ENCODE measurements at regions not wholly inside any gene's neighbourhood (a gene's known extent, or its start where the extent isn't known, plus 50 kb on each side); places are given as distances from the start of the nearest gene placed in this dataset.

DNA sequence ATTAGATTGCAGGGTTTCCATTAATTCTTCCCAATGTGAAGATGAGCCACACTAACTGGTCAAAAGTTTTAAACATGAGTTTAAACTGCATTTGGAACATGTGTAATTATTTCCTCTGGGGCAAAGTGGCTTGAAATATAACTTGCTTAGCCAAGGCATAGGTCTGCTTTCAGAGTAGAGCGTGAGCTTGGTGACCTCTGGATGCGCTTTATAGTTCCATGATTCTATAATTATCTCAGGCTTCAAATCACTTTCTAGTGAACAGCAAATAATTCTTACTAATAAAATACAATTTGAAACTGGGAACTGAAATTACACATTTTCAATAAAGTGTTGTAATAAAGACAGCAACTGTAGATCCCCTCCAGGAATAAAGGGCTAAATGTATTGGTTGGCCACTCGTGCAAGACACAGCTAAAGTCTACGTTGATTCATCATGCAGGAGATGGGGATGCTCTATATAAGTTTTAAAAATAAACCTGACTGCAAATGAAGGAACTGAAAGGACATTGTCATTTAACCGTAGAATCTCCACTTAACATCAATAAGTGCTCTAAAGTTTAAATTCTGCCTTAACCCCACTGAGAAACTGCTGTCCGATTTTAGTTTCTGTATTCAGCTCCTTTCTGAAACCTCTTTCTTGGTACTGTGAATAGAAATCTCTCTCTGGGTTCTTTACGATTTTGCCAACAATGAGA lies 460.0 kb downstream of the PSAT1 start:
- DNase-seq, result no peak

DNA sequence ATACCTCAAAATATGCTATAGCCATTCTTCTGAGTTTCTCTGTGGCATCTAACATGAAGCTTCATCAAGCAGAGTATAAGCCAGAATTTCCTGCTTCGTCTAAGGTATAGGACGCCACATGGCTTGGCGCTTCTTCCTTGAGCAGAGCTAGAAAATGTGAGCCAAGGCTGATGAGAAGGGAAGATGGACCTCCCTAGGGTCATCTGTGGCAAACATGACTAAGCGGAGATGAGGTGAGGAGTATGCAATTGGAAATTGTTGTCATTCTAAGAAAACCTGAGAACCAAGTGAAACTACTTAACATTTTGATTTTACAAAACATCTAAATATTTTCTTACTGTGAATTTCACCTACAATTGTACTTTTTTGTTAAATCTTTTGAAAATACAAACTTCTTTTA lies 466.5 kb downstream of the PSAT1 start:
- DNase-seq, result no peak

DNA sequence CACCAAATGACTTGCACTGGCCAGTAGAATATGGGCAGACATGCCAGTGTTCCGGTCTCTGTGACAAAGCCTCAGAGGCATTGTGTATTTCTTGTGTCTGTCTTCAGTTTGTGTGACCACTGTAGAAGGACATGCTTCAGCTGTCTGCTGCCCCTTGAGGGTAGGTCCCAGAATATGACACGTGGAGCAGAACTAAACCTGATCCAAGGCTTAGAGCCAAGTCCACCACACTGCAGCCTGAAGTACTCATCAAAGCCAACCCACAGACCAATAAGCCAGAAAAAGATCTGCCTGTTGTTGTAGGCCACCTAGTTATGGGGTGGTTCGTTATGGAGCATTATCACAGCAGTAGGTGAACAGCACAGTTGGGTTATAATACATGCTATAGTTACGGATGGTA lies 468.9 kb downstream of the PSAT1 start:
- no peak for DNase-seq

DNA sequence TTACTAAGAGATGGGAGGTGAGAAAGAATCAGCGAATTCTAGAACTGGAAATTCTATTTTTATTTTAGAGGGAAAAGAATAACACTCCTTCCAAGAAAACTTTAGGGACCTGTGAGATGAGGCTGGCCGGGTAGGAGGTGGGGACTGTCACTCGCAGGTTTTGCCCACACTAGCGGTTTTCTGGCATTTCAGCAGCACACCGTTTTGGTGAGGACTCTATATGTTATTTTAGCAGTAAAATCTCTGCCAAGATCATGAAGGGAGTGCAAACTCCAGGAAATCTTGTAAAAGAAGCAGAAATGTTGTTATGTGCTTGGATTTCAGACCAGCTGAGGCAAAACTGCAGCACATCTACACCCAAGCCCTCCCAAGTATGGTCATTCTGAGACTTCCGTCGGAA lies 470.6 kb downstream of the PSAT1 start:
- no peak for DNase-seq

DNA sequence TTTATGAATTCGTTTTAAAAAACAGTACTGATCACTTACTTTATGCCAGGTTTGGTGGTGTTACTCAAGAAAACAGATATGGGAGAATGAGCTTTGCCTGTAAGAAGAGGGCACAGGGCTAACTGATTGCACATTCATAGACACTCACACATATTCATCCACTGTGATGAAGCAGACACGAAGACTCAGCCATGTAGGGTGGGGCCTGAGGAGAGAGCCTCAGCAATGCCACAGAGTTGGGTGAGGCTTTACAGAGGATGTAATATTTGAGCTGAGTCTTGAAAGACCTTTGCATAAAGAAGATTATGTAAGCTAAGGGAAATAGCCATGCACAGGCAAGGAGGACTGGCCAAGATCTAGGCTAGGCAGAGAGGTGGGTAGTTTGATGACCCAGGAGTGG lies 472.8 kb downstream of the PSAT1 start:
- no peak for DNase-seq

DNA sequence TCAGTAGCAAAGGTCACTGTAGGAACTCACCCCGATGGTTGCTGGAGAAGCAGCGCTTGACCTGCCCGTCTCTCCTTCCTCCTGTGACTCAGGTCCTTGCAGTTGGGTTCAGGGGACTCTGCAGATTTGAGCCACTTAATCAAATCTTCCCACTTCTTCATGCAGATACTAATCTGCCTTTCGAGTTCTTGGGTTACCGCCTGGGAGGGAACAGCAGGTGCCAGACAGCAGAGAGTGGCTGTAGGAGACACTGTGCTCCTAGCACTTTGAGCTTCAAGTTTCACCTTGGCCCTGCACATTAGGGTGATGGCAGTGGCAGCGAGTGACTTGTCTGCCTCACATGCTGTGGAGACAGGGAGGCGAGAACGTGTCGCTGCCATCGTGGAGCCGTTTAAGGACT lies 478.3 kb downstream of the PSAT1 start:
- no peak for DNase-seq

DNA sequence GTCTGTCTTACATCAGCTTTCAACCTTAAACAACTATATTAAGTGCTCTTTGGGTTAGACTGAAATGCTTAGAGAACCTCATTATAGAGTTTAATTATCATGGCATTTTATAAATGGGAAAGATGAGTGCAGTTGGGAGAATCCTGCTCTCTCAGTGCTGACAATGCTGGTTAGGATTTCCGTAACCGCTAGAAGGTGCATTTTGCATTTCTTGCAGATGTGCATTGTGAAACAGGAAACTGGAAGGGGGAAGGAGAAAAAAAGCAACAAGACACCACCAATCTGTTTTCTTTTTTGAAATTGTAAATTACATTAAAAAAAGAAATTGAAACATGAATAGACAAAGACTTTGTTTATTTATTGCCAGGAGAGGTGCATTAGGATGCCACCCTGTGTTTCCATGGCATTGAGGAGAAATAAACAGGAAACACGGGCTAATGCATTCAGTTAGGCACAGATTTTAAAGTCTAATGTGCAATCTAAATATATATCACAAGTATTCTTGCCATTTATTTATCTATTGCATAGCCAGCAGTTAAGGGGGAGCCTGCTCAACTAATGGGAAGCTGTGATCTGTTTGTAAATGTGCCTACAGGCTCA lies 478.9 kb downstream of the PSAT1 start:
- DNase-seq, result no peak

DNA sequence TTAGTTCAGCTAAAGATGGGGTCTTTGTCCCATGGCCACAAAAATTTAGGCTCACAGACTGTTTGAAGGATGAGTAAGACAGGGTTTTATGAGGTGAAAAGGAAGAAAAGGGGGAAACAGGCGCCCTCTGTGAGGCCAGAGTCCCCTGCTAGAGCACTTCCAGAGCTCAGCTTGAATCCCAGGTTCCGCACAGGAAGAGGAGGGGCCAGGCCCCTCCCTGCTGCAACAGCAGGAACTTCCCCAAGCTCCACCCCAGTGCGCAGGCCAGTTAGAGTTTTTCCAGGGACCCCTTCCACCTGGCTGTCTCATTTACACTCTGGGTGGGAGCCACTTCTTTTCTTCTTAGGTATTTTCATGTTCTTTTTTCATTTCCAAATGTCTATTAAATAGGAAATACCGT lies 480.8 kb downstream of the PSAT1 start:
- no peak for DNase-seq

DNA sequence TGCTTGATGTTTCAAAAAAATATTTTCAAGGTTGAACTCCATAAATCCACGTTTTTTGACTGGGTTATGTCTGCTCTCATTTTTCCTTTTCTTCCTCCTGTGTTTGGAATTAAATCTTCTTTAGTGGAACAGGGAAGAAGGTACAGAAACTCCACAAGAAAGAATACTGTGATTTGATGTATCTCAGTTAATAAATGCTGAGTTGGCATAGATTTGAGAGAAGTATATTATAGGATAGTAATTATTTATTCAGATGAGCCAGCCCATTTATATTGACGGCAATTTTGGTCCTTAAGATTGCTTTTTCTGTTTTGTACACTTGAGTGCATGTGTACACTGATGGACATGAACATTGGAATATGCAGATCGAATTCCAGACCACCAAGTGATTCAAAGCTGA lies 481.4 kb downstream of the PSAT1 start:
- no peak for DNase-seq

DNA sequence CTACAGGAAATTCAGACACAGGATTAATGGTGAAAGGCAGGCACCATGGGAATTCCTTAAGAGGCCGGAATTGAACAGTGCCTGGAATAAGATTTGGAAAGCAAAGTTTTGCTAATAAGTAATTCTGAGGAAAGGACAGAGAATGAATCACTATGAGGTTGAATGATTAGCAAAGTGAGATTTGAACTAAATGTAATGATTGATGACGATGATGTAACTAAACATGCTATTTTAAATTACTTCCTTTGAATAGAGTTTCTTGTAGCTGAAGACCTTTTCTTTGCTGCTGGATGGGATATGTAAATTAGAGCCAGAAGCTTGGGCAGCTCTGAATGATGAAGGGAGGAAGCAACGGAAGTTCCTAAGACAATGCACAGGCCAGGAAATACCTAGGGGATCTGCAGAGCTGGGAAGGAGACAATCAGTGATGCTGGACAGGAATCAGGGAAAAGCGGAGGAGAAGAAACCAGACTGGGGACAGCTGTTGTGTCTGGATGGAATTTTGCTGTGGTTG lies 482.0 kb downstream of the PSAT1 start:
- no peak for DNase-seq

DNA sequence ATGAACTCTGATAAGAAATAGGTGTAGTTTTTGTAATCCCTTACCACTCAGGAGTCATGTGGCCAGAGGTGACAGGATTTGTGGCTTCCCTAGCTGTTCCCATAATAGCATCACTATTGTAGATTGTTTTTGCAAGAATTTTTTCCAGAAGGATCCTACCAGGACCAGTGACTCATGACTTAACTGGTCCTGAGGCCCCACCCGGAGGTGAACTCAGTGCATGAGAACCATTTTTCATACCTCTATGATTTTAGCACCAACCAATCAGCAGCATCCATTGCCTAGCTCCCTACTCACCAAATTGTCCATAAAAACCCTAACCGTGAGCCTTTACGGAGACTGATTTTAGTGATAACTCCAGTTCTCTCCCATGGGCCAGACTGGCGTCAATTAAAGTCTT lies 484.8 kb downstream of the PSAT1 start:
- no peak for DNase-seq

DNA sequence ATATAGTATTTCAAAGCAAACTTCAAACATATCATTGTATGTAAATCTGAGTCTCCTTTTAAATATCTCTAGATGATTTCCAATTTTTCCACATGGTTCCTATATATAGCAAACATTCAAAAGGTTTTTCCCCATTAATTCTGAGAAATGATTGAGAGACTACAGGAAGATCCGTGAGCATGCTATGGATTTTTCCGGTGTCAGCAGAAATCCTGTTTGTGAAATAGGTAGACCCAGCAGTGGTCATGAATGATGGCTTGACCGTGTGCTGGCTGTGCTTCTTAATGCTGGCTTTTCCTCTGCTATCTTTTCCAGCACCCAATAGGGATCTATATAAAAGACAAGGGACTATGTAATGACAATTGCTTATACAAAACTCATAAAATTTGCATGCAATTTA lies 485.3 kb downstream of the PSAT1 start:
- DNase-seq, result no peak

DNA sequence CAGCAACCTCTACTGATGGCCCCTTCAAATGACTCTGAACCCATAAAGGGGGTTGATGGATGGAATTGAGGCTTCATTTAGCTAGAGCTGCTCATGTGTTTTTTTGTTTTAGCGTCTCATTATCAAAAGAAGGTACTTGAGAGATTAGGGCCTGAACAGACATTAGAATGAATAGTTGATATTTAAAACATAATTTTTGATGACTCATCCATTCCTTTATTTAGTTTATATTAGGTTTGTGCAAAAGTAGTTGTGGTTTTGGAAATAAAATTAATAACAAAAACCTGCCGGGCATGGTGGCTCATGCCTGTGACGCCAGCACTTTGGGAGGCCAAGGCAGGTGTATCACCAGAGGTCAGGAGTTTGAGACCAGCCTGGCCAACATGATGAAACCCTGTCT lies 485.9 kb downstream of the PSAT1 start:
- DNase-seq, result no peak

DNA sequence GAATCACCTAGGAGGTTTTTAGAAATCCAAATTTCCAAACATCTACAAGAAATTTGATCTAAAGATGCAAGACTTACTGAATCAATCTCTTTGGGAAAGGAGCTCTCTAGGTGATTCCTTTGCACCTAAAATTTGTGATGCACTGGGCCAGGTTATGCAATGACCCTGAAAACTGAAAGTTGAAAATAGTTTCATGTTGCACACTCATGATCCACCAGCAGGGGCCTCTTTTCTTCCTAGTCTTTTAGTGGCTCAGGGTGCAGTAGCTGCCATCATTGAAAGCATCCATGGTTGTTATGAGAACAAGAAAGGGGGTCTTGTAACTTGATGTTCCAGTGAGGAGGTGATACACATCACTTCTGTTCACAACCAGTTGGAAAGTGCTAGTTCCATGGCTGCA lies 486.8 kb downstream of the PSAT1 start:
- DNase-seq, result no peak

DNA sequence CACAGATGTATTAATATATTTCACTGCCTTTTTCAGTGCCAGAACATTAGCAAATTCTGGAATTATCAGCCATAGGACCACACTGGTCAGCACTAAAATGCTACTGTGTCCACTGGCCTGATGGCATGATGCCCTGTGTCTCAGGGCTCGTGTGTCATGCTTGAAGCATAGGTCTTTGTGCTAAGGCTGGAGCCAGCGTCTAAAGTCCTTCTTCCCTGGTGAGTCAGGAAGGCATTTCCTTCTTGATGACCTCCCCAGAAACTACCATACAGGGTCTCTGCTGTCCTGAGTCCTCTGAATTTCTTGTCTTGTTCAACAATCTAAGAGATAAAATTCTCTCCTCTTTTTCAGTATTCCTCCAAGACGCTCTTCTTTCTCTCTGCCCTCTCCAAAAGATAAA lies 489.9 kb downstream of the PSAT1 start:
- DNase-seq, result no peak

DNA sequence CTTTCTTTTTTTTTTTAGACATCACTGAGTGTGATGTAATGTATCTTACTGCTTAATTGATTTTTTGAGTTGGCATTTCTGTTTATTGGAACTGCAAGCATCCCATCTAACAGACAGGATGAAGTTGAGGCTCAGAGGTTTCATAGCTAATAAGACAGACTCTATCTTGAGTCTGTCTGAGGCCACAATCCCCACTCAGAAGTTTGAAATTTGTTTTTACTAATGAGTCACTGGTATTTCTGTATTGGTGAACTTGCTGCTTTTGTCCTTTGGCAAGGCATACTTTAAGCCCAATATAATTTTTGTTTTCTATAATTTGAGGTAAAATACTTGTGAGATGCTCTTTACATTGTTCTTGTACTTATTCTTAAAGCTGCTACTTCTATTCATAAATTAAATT lies 491.2 kb downstream of the PSAT1 start:
- no peak for DNase-seq

DNA sequence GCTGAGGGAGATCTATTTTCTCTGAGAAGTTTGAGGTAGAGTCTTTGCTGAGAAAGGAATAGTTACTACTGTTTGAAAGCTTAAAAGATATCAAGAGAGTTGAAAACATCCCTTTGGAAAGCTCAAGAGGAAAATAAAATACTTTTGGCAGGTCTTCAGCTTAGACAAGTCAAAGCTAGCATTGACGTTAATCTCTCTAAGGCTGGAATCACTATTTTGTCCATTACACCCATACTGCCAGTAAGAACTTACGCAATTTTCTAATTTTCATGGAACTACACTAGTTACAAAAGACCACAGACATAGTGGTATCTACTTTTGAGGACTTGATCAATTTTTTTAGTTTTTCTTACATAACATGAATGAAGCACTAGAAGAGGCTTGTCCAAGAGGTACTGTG lies 494.9 kb downstream of the PSAT1 start:
- no peak for DNase-seq

DNA sequence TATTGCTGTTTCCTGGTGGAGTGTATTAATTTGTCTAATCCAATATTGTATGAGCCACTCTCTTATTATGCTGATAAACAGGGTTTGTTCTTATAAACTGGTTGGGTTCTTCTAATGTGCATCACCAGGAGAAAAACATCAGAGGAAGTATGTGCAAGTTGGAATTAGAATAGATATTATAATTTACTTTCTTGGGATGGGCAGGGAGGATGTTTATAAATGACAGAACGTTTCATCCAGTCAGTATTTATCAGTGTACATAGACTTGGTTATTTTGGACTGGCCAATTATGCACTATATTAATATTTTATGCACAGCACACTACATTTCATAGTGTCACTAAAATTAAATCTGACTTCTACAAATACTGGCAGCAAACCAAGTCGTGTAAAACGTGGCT lies 495.8 kb downstream of the PSAT1 start:
- DNase-seq, result no peak

DNA sequence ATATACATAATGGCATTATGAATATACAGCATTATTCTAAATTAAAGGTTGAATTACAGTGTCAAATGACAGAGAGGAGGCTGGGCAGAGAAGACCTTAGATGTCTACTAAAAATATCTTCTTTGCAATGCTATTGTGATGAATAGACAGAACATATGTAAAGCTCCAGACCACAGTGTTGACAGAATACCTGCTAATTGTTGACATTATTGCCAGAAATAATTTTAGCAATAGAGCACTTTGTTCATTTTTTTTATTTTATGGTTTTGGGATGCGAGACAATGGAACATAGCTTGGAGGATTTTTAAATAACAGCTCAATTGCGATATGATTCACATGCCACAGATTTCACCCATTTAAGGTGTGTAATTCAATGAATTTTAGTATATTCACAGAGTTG lies 508.8 kb downstream of the PSAT1 start:
- no peak for DNase-seq

DNA sequence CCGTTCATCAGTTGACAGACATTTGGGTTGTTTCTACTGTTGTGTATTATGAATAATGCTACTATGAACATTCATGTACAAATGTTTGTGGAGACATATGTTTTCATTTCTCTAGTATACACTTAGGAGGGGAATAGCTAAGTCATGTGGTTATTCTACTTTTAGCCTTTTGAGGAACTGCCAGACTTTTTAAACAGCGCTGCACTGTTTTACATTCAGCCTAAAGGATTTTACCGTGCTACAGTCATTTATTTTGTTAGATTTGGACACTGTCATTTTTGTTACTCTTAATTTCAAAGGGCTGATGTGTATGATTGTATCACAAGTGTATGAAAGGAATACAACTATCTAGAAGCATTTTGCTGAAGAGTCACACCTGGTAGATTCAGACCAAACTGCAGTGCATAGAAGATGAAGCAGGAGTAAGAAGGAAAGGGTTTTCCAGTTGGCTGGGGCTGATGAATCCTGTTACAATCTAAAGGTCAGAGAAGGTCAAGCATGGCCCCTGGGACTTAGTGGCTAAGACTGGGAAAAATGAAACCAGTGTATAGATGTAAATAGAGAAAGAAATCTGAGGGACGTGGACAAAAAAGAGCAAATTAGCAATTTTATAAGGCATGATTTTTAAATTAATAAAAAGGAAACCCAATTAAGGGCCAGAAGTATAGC lies 509.7 kb downstream of the PSAT1 start:
- no peak for DNase-seq

DNA sequence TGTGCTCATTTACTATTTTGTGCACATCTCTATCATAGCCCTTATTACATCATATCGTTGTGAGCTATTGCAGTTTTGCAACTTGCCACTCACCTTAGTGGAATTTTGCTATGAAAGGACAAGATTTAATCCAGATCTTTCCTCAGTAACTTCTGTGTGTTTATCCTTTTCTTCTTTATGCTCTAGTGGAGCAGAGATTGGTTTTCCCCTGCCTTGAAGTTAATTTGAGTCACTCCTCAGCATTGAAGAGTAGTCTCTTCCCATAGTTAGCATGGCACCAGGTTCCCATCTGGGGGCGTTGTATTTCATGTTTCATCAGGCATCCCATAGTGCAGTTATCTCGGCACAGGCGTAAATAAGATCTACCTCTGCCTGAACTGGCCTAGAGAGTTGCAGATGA lies 510.4 kb downstream of the PSAT1 start:
- DNase-seq, result no peak

DNA sequence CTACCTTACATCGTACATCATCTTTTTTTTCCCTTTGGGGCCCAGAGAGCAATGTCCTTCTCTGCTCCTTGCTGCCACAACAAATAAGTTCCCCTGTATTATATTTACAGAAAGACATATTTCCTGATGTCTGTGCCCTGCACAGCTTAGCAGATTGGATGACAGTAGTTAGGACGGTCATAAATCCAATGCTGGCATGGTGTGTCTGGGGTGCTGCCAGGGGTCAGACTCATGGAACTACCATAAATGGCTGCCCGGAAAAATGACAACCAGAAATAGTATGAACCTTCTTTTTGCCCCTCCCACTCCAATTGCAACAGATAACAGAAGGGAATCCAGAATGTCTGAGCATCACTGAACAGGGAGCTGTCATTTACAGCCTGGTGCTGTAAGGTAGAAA lies 511.1 kb downstream of the PSAT1 start:
- DNase-seq, result no peak

DNA sequence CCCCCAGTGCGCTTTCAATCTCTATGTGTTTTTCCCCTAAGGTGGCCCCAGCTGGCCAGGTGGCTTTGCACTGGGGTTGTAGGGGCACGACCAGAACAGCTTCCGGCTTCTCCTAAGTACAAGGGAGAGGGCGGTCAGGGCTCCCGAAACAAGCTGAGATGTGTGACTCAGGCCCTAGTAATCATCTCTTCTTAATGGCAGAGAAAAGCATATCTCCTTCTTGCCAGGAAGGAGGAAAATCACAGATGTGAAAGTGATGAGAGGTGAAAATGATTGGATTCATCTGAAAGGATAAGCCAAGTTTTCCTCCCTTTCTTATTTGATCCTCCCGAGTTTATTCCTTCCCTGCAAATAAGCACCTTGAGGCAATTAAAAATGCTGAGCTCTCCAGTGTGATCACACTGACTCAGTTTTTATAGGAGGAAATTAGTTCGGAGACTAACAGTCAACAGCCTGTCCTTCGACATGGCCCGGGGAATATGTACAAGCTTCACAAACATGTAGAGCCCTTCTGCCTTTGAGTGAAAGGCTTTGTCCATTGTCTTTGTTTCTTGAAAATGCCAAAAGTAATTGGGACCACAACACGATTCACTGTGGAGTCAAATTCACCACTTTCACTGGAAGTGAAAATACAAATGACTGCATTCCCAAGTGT lies 514.8 kb downstream of the PSAT1 start:
- DNase-seq, result no peak

DNA sequence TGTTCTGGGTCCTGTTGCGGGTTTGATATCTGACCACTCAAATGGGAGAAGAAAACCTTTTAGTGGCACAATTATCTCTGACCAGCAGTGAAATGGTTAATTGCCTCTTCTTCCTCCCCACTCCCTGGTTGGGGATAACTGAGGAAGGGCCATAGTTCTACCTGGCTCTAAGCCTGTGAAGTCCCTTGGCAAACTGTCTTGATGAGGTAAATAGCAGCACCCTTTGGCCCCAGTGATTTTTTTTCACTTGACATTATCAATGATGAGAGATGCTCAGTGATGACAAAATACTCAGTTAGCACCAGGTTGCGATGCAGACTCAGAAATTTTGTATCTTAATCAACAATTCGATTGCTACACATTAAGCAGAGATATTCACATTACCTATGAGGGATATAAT lies 515.7 kb downstream of the PSAT1 start:
- DNase-seq, result no peak

Data from CD4-positive, alpha-beta T cell treated with Interleukin-17A for 4 hours (primary cell).